HG03432 (cell line): ENCODE measurements at regions not wholly inside any gene's neighbourhood (a gene's known extent, or its start where the extent isn't known, plus 50 kb on each side); places are given as distances from the start of the nearest gene placed in this dataset.

ENCODE experiments used
- ATAC-seq: cut with Tn5 transposase; IDR thresholded peaks from one replicate; pipeline ENCODE4 v1.9.1; 2021; ENCODE audit warnings: mild to moderate bottlenecking, moderate library complexity; ENCODE audit not compliant: unreplicated experiment

- no peak for ATAC-seq
Observed at GRCh38 chr17:77746896-77747554, 211.5 kb upstream of the TNRC6C start.

GRCh38 chr17:77748436-77748835 lies 210.1 kb upstream of the TNRC6C start:
- no peak for ATAC-seq

- ATAC-seq = no peak
Observed at GRCh38 chr17:77749321-77749751, 209.2 kb upstream of the TNRC6C start.

DNA sequence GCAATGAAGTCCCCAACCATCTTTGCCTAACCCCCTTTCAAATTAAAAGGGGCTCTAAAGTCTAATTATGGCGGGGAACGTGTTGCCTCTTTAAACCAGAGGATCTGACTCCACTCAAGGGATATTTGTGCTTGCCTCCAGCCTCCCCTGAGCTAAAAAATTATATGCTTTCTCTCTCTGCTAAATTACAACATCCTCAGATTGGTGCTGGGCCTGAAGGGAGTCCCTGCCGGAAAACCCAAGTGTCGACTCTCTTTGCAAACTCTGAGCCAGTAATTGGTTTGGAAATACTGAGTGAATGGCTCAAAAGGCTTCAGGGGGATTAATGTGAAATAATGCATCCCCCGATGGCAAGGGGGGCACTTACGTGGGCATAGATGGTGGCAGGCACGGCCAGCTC lies 208.5 kb upstream of the TNRC6C start:
- ATAC-seq = no peak

DNA sequence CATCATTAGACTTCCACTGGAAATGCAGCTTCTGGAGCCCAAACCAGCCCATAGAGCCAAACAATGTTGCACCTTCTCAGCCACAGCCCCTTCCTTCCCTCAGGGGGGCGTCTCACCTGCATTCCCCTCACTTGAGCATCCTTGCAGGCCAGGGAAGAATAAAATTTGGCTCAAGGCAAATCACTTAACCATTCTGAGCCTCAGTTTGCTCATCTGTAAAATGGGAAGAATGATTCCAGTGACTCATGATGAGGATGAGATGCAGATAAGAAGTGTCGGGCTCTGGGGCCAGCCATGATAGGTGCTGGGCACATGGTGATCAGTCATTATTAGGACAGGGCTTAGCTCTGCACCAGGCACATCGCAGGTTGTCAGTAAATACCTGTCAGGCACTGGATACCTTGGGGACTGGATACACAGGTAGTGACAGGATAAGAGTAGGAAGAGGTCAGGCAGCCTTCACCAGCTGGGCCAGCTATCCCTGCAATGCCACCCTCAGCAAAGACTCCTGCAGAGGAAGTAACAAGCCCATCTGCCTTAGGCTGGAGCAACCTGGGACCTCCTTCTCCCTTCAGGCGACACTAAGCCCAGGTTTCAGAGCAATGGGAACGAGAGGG lies 208.0 kb upstream of the TNRC6C start:
- ATAC-seq = no peak

DNA sequence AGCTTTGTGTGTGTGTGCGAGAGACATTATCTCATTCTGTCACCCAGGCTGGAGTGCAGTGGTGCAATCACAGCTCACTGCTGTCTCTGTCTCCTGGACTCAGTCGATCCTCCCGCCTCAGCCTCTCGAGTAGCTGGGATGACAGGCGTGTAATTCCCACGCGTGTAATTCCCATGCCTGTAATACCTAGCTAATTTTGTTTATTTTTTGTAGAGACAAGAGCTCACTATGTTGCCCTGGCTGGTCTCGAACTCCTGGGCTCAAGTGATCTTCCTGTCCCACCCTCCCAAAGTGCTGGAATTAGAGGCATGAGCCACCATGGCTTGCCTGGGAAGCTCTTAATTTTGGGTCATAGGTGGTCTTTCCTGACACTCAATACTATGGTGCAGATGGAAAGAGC lies 205.3 kb upstream of the TNRC6C start:
- ATAC-seq = no peak

DNA sequence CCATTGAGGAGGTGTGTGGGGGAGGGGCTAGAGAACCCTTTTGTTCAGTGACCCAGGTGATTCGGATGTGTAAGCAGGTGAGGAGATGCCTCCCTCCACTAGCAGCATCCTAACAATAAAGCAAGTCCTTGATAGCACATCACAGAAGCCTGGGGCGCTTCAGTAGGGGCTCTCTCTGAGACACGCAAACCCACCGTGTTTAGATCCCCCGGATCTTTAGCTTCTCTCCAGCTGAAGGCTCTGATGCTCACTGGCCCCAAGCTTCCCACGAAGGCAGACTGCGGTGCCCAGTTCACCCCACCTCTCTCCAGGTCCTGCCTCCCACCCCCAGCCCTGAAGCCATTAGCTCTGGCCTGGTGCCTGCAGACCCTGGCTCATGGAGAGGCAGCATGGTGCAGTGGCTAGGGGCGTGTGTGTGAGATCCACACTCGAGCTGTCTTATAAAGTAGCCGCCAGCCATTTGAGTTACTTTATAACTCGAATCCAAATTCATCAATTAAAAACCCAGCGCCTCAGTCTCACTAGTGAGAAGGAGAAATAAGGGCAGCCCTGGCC lies 204.7 kb upstream of the TNRC6C start:
- ATAC-seq = no peak

GRCh38 chr17:77754956-77755355 lies 203.5 kb upstream of the TNRC6C start:
- no peak for ATAC-seq

- no peak for ATAC-seq
Observed at GRCh38 chr17:77755410-77755963, 203.0 kb upstream of the TNRC6C start.

DNA sequence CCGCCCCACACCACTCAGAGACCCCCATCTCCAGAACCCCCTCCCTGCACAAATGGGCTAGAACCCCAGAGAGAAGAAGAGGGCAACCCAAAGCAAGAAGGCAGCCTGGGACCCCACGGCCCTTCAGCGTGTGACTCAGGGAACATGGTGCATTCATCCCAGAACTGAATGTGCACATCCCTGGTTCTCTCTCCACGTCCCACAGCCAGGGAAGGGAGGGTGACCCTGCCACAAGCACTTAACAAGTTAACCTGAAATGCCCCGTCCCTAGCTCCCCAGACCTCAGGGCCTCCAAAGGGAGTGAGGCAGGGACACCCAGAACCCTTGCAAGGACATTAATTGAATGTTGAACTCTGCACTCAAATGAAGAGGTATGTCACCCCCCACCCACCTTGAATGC lies 202.5 kb upstream of the TNRC6C start:
- ATAC-seq = no peak

GRCh38 chr17:77756846-77757560 lies 201.5 kb upstream of the TNRC6C start:
- ATAC-seq = no peak

DNA sequence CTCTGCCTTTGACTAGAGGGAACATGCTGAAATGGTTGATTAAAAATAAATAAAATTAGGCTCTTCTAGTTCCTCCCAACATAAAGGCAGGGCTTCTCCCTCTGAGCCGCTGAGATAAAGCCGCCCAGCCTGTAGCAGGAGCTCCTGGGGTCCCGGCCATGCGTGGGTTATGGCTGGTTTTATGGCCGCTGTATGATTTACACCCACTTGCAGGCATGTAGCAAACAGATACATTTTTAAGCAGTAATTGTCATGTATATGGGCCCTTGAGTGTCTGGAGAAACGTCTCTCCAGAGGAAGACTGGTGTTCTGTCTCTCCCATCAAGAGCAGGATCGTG lies 201.0 kb upstream of the TNRC6C start:
- ATAC-seq = no peak

DNA sequence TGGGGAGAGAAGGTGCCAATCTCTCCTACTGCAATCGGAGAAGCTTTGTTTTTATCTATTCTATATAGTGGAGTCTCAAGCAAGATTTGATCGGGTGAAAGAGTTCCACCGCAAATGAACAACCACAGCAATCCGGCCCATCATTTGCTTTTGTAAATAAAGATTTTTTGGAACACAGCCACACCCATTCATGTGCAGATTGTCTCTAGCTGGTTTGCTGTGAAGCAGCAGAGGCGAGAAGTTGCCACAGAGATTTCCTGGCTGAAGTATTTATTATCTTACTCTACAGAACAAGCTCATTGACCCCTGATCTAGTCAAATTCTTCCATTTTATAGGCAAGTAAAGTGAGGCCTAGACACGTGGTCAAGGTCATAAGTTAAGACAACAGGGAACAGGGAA lies 195.5 kb upstream of the TNRC6C start:
- ATAC-seq = no peak

DNA sequence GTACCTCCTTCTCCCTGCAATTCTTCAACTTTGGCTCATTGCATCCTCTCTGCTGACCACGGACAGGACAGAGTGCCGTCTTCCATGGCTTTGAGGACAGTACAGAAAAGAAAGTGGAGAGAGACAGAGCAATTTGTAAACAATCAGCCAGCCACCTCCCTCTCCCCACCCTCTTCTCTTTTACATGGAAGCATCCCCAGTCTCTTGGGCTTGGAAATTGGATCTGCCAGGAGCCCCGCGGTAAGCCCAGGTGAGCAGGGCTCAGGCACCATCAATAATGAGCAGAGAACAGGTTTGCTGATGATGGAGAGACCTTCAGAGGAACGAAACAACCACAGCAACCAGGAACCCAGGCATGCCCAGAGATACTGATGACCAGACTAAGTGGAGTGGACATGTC lies 194.9 kb upstream of the TNRC6C start:
- ATAC-seq = no peak

GRCh38 chr17:77765292-77765691 lies 193.2 kb upstream of the TNRC6C start:
- no peak for ATAC-seq

GRCh38 chr17:77767148-77767547 lies 191.4 kb upstream of the TNRC6C start:
- ATAC-seq = no peak

- no peak for ATAC-seq
Observed at GRCh38 chr17:77768248-77768852, 190.2 kb upstream of the TNRC6C start.

- no peak for ATAC-seq
Observed at GRCh38 chr17:77769215-77769614, 189.3 kb upstream of the TNRC6C start.

- no peak for ATAC-seq
Observed at GRCh38 chr17:77769762-77770161, 188.7 kb upstream of the TNRC6C start.

- ATAC-seq = no peak
Observed at GRCh38 chr17:77770331-77771105, 188.0 kb upstream of the TNRC6C start.

DNA sequence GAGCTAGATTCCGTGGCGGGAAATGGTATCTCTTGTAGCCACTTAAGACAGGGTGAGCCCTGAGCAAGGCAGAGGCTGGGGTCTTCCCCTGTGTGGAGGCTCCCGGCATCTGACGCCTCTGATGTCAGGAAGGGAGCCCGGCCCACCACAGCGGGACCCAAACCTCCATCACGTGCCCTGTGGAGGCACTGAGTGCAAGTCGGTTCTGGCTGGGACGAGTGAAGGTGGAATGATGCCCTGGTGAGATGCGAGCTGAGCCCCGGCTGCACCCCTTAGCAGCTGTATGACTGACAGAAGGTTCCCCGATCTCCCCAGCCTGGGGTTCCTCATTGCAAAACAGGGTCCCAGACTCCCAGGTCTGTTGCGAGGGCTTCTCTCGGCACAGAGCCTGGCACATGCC lies 187.4 kb upstream of the TNRC6C start:
- no peak for ATAC-seq
